Large intestine (tissue), 3 donors: ENCODE measurements at regions not wholly inside any gene's neighbourhood (a gene's known extent, or its start where the extent isn't known, plus 50 kb on each side); places are given as distances from the start of the nearest gene placed in this dataset.

Source experiments
- DNase-seq, 2 donors: peaks; one replicate each; pipeline versions ENCODE4 v3.0.0 to v3.0.0-alpha.2; 2013
- H3K27ac ChIP-seq: one replicate; pipeline ENCODE4 v1.5.1; 2013; ENCODE audit warnings: low read length
- H3K27me3 ChIP-seq: 2 replicates; pipeline ENCODE4 v1.6.1; 2013; ENCODE audit warnings: low read length; ENCODE audit not compliant: control insufficient read depth, insufficient read depth
- H3K36me3 ChIP-seq: 2 replicates; pipeline ENCODE4 v1.6.1; 2013; ENCODE audit warnings: low read length; ENCODE audit not compliant: control insufficient read depth, insufficient read depth
- H3K4me1 ChIP-seq: one replicate; pipeline ENCODE4 v1.6.1; 2013; ENCODE audit warnings: low read length; ENCODE audit not compliant: control insufficient read depth, insufficient read depth
- H3K4me3 ChIP-seq: one replicate; pipeline ENCODE4 v1.5.1; 2013; ENCODE audit warnings: low read length
- H3K9me3 ChIP-seq: one replicate; pipeline ENCODE4 v1.6.1; 2013; ENCODE audit warnings: mild to moderate bottlenecking, low read depth, low read length, moderate library complexity; ENCODE audit not compliant: control insufficient read depth
- WGBS: methylation state at CpG from one replicate; pipeline ENCODE4 v1.1.5; 2013; ENCODE audit warnings: low lambda C conversion rate; ENCODE audit not compliant: insufficient coverage; 5-methylcytosine and 5-hydroxymethylcytosine counted together

GRCh38 chr3:23741036-23741706, 64.6 kb upstream of the UBE2E1 start:
- Histone ChIP-seq H3K27me3 (peaks cover 38% of the 10 kb centered on the region), H3K4me1 (no peaks in the 10 kb centered on the region), H3K36me3 (no peaks in the 10 kb centered on the region), H3K9me3 (no peaks in the 10 kb centered on the region), H3K4me3 (no peak overlapping the region), H3K27ac (no peak overlapping the region)
- 100% methylated on average over 1 of the region's 7 CpGs for WGBS
- DNase-seq: no peak

DNA sequence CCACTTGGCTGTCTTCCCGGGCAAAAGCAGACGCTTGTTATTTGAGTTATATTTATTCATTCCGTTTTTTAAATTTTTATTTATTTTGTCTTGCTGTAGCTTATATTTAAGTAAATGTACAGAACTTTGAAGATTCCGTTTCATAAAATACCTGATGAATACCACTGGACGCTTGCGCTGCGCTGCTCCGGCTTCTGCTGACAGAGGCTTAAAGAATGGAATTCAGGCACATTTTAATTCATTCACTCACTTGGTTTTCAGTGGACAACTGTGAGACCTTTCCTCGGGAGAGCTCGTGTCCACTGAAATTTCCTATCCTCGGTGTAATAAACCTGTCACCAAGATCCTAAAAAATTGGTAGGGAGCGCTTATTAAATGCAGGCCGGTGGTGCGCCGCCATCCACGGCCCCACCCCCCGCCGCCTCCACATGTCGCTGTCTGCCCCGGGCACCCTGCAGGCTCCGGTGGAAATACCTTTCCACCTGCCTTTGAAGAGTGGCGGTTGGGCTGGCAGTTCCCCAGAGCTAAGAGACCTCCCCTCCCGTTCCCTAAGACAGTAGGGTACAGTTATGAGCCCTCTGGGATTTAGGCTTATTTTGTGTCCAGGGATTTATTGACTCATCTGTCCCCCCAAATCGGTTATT, 62.5 kb upstream of the UBE2E1 start:
- DNase-seq: no peak
- Histone ChIP-seq H3K9me3 (no peaks in the 10 kb centered on the region), H3K36me3 (no peaks in the 10 kb centered on the region), H3K4me3 (no peak overlapping the region), H3K27me3 (peaks cover 44% of the 10 kb centered on the region), H3K27ac (no peak overlapping the region), H3K4me1 (no peaks in the 10 kb centered on the region)
- WGBS: 31% methylated on average over 3 of the region's 24 CpGs

GRCh38 chr3:23746441-23746840, 59.3 kb upstream of the UBE2E1 start:
- H3K27ac ChIP-seq: no peak overlapping the region
- H3K9me3 ChIP-seq: no peaks in the 10 kb centered on the region
- H3K36me3 ChIP-seq: no peaks in the 10 kb centered on the region
- no peaks in the 10 kb centered on the region for H3K4me1 ChIP-seq
- peaks cover 41% of the 10 kb centered on the region for H3K27me3 ChIP-seq
- 40% methylated on average over 1 of the region's 7 CpGs for WGBS
- no peak overlapping the region for H3K4me3 ChIP-seq
- DNase-seq: no peak

GRCh38 chr3:23747841-23748240, 57.9 kb upstream of the UBE2E1 start:
- Histone ChIP-seq H3K4me1 (no peaks in the 10 kb centered on the region), H3K36me3 (no peaks in the 10 kb centered on the region), H3K9me3 (no peaks in the 10 kb centered on the region), H3K4me3 (no peak overlapping the region), H3K27me3 (peaks cover 31% of the 10 kb centered on the region), H3K27ac (no peak overlapping the region)
- no peak for DNase-seq
- WGBS: 74% methylated on average over 2 of the region's 2 CpGs

DNA sequence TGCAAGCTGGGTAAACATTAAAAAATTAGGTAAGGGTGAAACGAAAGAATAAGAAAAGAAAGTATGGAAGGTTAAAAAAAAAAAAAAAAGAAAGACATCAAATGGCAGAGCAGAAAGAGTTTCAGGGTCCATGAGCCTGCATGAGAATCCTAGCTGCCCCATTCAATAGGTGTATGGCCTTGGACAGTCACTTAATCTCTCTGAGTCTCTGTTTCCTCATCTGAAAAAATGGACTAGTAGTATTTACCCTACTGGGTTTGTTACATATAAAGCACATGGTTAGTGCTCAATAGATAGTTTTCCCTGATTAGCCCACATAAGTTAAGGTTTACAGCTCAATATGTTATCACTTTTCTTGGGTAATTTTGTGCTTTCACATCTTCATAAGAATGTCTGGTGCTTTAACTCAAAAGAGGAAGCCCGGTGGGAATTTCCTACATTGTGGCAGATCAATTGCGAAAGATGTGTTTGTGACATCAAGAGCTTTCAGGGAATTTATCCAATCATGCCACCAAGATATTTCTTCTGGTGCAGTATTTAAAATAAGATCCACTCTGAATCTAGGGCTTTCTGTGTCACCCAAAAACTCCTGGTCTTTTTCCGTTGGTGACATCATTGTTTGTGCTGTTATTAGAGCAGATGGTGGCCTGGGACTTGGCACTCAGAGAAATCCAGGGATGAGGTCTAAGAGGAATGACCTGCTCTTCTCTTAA, 57.2 kb upstream of the UBE2E1 start:
- no peak for DNase-seq

GRCh38 chr3:23749609-23750008, 56.1 kb upstream of the UBE2E1 start:
- Histone ChIP-seq H3K4me1 (no peaks in the 10 kb centered on the region), H3K36me3 (no peaks in the 10 kb centered on the region), H3K27ac (no peak overlapping the region), H3K9me3 (no peaks in the 10 kb centered on the region), H3K27me3 (peaks cover 14% of the 10 kb centered on the region), H3K4me3 (no peak overlapping the region)
- WGBS: no CpG with 5 or more reads among the region's 4 CpGs
- DNase-seq: no peak

More for the DNA sequence above, 57.2 kb upstream of the UBE2E1 start:
- H3K4me3 ChIP-seq: no peak overlapping the region
- H3K27me3 ChIP-seq: peaks cover 24% of the 10 kb centered on the region
- no peaks in the 10 kb centered on the region for H3K9me3 ChIP-seq
- H3K36me3 ChIP-seq: no peaks in the 10 kb centered on the region
- 89% methylated on average over 2 of the region's 4 CpGs for WGBS
- no peaks in the 10 kb centered on the region for H3K4me1 ChIP-seq
- no peak overlapping the region for H3K27ac ChIP-seq

DNA sequence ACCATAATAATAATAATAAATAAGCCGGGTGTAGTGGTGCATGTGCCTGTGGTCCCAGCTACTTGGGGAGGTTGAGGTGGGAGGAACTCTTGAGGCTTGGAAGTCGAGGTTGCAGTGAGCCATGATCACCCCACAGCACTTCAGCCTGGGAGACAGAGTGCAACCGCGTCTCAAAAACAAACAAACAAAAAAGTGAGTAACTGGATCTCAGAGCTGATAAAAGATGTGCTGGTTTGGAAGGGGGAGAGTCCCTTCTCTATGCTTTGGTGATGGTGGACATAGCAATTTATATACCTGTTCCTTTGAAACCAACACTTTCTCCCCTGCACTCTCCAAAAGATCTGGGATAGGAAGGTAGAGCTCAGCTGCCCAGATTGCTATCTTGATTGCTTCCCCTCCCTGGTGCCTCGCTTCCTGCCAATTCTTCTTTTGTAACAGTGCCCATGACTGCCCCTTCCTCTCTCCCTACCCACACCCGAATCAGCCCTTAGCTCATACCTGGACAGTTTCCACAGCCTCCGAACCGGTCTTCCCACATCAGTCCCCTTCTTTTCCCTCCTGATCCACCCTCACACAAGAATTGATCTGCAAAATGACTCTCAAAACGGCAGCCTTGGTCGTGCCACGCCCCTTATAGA, 55.1 kb upstream of the UBE2E1 start:
- no peak for DNase-seq
- Histone ChIP-seq H3K4me1 (no peaks in the 10 kb centered on the region), H3K36me3 (no peaks in the 10 kb centered on the region), H3K9me3 (no peaks in the 10 kb centered on the region), H3K27ac (no peak overlapping the region), H3K4me3 (no peak overlapping the region), H3K27me3 (peaks cover 9% of the 10 kb centered on the region)
- no CpG with 5 or more reads among the region's 11 CpGs for WGBS

- Histone ChIP-seq H3K36me3 (no peaks in the 10 kb centered on the region), H3K9me3 (no peaks in the 10 kb centered on the region), H3K4me1 (no peaks in the 10 kb centered on the region), H3K27me3 (peaks cover 6% of the 10 kb centered on the region), H3K27ac (no peak overlapping the region), H3K4me3 (no peak overlapping the region)
- DNase-seq: no peak
- WGBS: no CpG with 5 or more reads among the region's 7 CpGs
These were observed 54.5 kb upstream of the UBE2E1 start for GRCh38 chr3:23751212-23751723.

- H3K36me3 ChIP-seq: no peaks in the 10 kb centered on the region
- H3K4me3 ChIP-seq: no peak overlapping the region
- no peak for DNase-seq
- WGBS: no CpG with 5 or more reads among the region's 3 CpGs
- no peak overlapping the region for H3K27ac ChIP-seq
- H3K4me1 ChIP-seq: no peaks in the 10 kb centered on the region
- peaks cover 2% of the 10 kb centered on the region for H3K27me3 ChIP-seq
- H3K9me3 ChIP-seq: no peaks in the 10 kb centered on the region
These were observed 53.6 kb upstream of the UBE2E1 start for GRCh38 chr3:23752126-23752525.

DNA sequence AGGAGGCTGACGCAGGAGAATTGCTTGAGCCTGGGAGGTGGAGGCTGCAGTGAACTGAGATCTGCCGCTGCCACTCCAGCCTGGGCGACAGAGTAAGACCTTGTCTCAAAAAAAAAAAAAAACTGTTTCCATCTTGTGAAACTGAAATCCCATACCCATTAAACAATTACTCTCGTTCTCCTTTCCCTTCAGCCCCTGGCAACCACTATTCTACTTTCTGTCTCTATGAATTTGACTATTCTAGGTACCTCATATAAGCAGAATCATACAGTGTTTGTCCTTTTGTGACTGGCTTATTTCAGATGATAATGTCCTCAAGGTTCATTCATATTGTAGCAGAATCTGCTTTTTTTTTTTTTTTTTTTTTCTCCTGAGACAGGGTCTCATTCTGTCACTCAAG, 51.5 kb upstream of the UBE2E1 start:
- H3K36me3 ChIP-seq: no peaks in the 10 kb centered on the region
- H3K27me3 ChIP-seq: peaks cover 2% of the 10 kb centered on the region
- no peak overlapping the region for H3K27ac ChIP-seq
- H3K4me3 ChIP-seq: no peak overlapping the region
- H3K4me1 ChIP-seq: no peaks in the 10 kb centered on the region
- 100% methylated on average over 1 of the region's 4 CpGs for WGBS
- H3K9me3 ChIP-seq: no peaks in the 10 kb centered on the region
- DNase-seq: no peak
